ENCODE measurements at regions not wholly inside any gene's neighbourhood (a gene's known extent, or its start where the extent isn't known, plus 50 kb on each side); places are given as distances from the start of the nearest gene placed in this dataset.

GRCh38 chr21:41639336-41639735 is 127.5 kb downstream of the RIPK4 start:
- H3K27ac ChIP-seq: no peak overlapping the region
- TF ChIP-seq, protein P1, sequence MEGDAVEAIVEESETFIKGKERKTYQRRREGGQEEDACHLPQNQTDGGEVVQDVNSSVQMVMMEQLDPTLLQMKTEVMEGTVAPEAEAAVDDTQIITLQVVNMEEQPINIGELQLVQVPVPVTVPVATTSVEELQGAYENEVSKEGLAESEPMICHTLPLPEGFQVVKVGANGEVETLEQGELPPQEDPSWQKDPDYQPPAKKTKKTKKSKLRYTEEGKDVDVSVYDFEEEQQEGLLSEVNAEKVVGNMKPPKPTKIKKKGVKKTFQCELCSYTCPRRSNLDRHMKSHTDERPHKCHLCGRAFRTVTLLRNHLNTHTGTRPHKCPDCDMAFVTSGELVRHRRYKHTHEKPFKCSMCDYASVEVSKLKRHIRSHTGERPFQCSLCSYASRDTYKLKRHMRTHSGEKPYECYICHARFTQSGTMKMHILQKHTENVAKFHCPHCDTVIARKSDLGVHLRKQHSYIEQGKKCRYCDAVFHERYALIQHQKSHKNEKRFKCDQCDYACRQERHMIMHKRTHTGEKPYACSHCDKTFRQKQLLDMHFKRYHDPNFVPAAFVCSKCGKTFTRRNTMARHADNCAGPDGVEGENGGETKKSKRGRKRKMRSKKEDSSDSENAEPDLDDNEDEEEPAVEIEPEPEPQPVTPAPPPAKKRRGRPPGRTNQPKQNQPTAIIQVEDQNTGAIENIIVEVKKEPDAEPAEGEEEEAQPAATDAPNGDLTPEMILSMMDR (IDR thresholded peaks at IDR 0.05): no peak
- intact Hi-C loops (cut with DNase I): no loop called here
- peaks cover 0 to 8% (median 0%) of the 10 kb centered on the region in 11 donors for H3K9me3 ChIP-seq
- H3K4me3 ChIP-seq: no peak overlapping the region
- DNase-seq (no peak), ATAC-seq (peak in 3 of 8 donors; percentile 3 to 62 (median 40))
- peaks cover 0 to 27% (median 12%) of the 10 kb centered on the region in 9 donors for H3K4me1 ChIP-seq
- 59 to 85% methylated on average over 10 of the region's 10 CpGs for WGBS, 2 donors
- H3K36me3 ChIP-seq: no peaks in the 10 kb centered on the region
- peaks cover 0 to 8% (median 0%) of the 10 kb centered on the region in 7 donors for H3K27me3 ChIP-seq

DNA sequence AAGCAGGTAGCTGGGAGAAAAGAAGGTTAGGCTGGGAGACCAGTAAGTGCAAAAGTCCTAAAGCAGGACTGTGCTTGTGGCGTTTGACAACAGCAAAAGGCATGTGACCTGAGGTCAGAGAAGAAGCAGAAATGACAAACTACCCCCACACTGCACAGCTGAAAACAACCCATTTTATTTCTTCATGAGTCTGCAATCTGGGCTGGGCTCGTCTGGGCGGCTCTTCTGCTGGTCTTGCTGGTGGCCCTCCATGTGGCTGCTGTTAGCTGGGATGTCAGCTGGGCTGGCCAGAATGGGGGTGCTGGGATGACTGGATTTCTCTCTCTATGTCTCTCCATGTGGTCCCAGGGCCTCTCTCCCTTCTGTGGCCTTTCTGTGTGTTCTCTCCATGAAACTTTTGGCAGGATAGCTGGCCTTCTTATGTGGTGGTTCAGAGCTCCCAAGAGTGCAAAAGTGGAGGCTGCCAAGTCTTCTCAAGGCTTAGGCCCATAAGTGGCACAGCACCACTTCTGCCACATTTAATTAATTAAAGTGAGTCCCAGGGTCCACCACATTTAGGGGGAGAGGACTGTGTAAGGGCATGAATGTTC is 128.6 kb downstream of the RIPK4 start:
- intact Hi-C loops (cut with DNase I): no loop called here
- Histone ChIP-seq H3K36me3 (no peaks in the 10 kb centered on the region), H3K27ac (no peak overlapping the region), H3K9me3 (peaks cover 0 to 8% (median 0%) of the 10 kb centered on the region in 11 donors), H3K4me3 (no peak overlapping the region), H3K4me1 (peaks cover 0 to 27% (median 12%) of the 10 kb centered on the region in 9 donors), H3K27me3 (peaks cover 0 to 8% (median 0%) of the 10 kb centered on the region in 7 donors)
- no peak for ATAC-seq
- 88 to 89% methylated on average over 3 of the region's 3 CpGs for WGBS, 2 donors
- TF ChIP-seq, protein P1 (IDR thresholded peaks at IDR 0.05): no peak
- DNase-seq: no peak

GRCh38 chr21:41636636-41637630 is 129.0 kb upstream of the TMPRSS2 start:
- TF ChIP-seq, protein P1 (IDR thresholded peaks at IDR 0.05): no peak
- no peak for DNase-seq
- no peaks in the 10 kb centered on the region for H3K36me3 ChIP-seq
- no peak overlapping the region for H3K27ac ChIP-seq
- peaks cover 0 to 6% (median 0%) of the 10 kb centered on the region in 7 donors for H3K27me3 ChIP-seq
- intact Hi-C loops (cut with DNase I): no loop called here
- no peak for ATAC-seq
- peaks cover 0 to 8% (median 0%) of the 10 kb centered on the region in 11 donors for H3K9me3 ChIP-seq
- WGBS, 2 donors: 60 to 64% methylated on average over 12 of the region's 12 CpGs
- H3K4me3 ChIP-seq: no peak overlapping the region
- peaks cover 0 to 14% (median 10%) of the 10 kb centered on the region in 9 donors for H3K4me1 ChIP-seq

DNA sequence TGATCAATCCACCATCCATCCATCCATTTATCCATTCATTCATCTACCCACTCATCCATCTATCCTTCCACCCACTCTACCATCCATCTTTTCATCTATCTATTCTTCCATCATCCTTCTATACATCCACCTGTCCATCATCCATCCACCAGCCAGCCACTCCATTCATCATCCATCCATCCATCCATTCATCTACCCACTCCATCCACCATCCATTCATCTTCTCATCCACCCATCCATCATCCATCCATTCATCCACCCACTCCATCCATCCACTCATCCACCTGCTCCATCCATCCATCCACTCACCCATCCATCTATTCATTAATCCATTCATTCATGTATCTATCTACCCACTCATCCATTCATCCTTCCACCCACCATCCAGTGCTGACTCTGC is 127.9 kb upstream of the TMPRSS2 start:
- Histone ChIP-seq H3K27ac (no peak overlapping the region), H3K27me3 (peaks cover 0 to 6% (median 0%) of the 10 kb centered on the region in 7 donors), H3K36me3 (no peaks in the 10 kb centered on the region), H3K9me3 (peaks cover 0 to 8% (median 0%) of the 10 kb centered on the region in 11 donors), H3K4me3 (no peak overlapping the region), H3K4me1 (peaks cover 0 to 3% (median 1%) of the 10 kb centered on the region in 9 donors)
- ATAC-seq (no peak), DNase-seq (no peak)
- TF ChIP-seq, protein P1 (IDR thresholded peaks at IDR 0.05): no peak
- intact Hi-C loops (cut with DNase I): no loop called here

Measured in heart right ventricle (tissue), 16 donors.